ENCODE measurements at regions not wholly inside any gene's neighbourhood (a gene's known extent, or its start where the extent isn't known, plus 50 kb on each side); places are given as distances from the start of the nearest gene placed in this dataset.

DNA sequence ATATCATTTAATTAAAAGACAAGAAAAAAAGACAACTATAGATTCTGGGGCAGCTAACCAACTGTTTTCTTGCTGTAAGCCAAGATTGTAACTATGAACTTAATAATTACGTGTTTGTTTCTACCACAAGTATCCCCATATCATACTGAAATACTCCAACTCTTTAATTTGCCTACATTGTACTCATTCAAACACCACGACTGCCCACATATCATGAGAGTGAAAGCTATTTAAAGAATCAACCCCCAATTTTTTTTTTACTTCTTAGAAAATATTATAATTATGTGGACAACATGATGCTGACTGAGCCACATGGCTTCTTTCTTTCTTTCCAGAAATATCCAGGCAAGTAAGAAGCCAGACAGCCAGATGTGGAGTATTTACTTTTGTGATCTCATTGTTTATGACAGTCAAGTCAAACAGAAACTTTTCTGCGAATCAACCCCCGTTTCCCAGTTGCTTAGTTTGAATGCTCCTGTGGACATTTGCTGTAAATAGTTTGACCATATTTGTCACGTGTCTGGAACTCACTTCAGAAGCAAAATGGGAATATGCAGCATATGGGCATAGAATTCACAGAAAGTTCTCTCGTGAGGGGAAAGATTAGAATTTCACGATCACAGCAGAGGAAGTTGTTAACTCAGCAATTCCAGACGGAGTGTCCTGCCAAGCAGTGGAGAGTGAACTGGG lies 126.8 kb upstream of the PSMD7 start:
- no peak for DNase-seq

DNA sequence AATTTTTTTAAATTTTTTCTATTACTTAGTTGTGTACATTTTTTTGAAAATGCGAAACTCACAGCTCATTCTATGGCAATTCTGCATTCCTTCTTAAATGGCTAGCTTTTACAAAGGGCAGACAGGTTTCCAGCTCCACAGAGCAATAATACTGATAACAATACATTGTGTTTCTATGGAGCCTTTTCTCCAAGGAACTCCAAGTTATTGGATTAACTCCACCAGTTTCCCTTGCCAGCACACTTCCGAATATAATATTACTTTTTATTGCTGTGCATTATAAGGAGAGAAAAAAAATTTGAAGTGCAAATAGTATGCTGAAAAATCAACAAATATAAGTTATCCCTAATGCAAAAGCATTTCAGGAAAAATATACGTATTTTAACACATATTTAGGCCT lies 127.5 kb upstream of the PSMD7 start:
- no peak for DNase-seq

DNA sequence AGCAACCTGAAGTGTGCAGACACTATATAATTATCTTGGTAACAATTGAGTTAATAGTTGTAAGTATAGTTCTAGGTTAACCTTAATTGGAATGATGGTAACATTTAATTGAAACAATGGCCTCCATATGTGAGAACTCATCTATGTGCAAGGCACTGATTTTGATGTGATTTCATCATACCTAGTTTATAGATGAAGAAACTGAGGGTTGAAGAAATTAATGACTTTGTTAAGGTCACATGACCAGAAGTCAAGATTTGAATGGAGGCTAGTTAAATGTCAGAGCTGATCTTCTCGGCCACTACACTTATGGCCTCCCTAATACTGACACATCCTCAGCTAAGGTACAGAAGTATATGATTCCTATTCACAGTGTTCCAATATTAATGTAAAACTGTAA lies 128.2 kb upstream of the PSMD7 start:
- no peak for DNase-seq

DNA sequence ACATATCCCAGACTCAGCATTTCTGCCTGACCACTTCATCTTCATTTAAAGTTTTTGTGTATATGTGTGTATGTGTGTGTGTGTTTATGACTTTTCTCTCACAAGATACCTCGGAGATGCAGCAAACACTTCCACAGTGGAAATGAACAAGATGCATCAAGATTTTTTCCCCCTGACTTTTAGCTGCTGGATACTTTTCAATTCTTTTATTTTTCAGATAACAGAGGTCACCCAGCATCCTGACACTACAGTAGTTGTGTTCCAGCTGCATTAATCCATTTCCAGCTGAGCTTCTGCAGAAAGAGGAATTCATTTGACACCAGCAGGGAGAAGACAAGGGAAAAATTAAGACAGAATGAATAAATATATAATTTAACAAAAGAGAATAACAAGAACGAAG lies 130.2 kb upstream of the PSMD7 start:
- no peak for DNase-seq

DNA sequence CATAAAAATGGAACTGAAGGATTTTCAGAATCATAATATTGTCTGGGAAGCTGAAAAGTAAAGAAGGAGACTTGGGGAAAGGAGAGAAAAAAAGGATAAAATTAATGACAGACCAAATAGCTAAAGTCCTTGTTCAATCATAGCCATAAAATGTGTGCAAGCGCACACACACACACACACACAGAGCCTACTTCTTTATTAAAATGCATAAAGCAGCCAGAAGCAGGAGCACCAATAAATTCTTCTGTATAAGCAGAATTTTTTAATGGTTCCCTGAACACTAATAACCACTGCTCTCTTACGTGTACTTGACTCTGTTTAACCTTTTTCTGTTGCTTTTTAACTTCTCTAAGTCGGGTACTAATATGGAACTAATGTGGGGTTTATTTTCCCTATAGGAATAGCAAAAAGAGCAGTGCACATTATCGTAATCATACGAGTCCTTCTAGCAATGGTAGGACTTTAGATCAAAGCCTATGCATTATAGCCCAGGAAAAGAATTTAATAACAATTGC lies 131.0 kb upstream of the PSMD7 start:
- DNase-seq, result no peak

DNA sequence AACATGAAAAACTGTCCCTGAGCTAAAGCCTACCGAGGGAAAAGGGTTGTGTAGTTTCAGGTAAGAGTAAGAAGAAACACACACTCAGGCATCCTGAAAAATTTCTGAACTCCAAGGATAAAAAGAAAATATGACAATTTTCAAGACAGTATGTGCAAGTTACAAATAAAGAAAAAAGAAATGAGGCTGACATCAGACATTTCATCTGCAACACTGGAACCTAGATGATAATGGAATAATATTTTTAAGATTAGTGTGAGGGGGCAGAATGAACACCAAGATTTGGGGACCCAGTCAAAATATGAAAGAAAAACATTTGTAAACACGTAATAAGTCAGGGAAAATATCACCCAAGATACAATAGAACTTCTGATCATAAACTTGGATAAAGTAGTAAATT lies 135.9 kb upstream of the PSMD7 start:
- no peak for DNase-seq

DNA sequence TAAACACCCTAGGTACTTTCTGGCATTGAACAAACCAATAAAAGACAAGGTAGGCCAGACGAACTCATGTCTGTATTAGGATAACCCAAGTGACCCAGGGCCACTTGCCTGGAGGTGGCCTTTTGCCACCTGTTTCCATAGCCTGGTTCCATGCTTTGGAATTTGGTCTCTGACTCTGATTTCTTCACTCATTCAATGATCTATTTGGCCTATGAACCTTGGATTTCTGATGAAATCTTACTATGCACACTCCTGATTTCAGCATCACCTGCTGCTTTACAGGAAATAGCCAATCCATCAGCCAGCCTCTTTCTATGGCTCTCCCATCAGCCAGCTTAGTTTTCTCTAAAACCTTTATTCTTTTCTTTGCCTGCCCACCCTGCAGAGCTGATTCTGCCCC lies 142.8 kb upstream of the PSMD7 start:
- DNase-seq, result no peak

DNA sequence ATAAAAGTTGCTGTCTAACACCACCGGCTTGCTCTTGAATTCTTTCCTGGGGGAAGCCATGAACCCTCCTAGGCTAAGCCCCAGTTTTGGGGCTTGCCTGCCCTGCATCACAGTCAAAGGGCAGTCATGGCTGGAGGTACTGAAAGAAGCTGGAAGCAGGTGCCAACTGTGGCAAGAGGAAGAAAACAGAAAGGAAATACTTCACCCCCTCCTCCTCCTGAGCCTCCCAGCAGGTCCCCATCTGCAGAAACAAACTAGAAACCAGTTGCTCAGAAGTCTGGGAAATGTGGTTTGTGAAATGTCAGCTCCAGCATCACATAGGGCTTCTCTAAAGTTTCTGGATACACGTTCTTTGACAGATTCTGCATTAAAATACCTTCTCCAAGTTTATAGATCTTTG lies 150.0 kb upstream of the PSMD7 start:
- DNase-seq, result no peak

DNA sequence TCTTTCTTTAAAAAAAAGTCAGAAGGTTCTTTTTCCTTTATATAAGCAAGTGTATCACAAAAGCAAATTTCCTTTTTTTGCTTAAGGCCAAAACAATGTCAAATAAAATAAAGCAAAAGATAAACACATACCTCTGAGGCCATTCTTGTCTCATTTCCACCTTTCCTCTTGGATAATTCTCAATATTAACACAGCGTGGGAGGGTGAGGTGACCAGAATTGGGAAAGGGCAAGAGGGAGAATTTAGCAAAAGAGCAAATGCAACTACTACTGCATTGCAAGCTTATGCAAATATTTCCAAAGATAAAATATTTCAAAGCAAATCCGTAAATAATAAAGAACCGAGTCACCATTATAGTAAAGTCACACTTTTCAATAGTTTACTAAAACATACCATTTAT lies 153.4 kb upstream of the PSMD7 start:
- DNase-seq, result no peak

DNA sequence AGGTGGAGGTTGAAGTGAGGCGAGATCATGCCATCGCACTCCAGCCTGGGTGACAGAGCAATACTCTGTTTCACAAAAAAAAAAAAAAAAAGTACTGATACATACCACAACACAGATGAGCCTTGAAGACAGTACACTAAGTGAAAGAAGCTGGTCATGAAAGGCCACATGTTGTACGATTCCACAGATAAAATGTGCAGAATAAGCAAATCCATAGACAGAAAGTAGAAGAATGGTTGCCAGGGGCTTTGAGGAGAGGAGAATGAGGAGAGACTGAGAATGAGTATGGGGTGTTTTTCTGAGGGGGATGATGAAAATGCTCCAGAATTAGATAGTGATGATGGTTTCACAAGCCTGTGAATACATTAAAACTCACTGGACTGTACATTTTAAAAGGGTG lies 155.6 kb upstream of the PSMD7 start:
- DNase-seq, result no peak

DNA sequence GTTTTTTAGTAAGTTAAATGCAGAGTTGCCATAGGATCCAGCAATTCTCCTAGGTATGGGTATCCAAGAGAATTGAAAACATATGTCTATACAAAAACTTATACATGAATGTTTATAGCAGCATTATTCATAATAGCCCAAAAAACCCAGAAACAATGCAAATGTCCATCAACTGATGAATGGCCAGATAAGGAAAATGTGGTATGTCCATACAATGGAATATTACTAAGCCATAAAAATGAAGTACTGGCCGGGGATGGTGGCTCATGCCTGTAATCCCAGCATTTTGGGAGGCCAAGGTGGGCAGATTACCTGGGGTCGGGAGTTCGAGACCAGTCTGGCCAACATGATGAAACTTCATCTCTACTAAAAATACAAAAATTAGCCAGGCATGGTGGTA lies 156.1 kb upstream of the PSMD7 start:
- DNase-seq, result no peak

DNA sequence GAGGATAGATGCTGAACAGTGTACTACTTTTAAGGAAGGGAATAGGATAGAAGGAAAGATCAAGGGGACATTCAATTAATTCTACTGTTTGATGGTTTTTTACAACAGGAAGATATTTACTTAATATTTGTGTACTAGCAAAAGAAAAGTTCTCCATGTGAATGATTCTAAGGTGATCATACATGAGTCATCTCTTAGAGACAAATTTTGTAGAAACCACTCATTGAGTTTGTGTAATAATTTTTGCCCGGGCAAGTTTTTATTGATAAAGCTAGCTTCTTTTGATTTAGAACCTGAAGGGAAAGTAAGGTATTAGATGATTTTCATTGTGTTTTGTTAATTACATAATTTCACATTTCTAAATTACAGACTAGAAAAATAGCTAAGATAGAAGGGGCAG lies 172.8 kb upstream of the PSMD7 start:
- DNase-seq, result no peak

DNA sequence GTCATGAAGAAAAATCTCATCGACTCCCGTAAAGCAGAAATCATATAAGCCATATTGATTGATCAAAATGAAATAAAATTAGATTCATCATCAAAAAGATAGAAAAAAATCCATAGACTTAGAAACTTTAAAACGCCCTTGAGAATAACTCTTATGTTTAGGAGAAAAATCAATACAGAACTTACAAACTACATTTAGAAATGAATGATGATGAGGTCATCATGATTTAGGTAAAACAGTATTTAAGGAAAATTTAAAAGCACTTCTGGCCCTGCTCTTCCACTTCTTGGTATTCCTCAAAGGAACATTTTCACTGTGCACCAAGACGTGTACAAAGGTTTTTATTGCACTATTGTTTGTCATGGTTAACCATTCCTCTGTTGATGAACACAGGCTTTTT lies 173.4 kb upstream of the PSMD7 start:
- no peak for DNase-seq

DNA sequence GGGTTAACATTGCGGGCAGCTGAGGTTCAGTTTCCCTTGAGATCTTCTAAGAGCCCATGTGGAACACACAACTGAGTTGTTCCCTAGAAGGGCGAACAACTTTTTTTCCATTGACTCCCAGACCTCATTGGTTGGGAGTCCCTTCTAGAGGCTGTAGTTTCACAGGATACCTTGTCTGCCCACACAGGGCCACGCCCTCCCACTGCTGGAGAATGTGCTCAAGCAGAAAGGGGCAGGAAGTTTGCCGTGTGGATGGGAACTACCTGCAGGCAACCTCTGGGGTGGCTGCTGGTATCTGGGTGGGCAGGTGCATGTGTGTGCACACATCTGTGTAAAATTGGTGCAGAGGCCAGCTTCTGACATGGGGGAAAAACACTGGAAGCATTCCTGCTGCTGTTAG lies 178.8 kb upstream of the PSMD7 start:
- DNase-seq, result no peak

DNA sequence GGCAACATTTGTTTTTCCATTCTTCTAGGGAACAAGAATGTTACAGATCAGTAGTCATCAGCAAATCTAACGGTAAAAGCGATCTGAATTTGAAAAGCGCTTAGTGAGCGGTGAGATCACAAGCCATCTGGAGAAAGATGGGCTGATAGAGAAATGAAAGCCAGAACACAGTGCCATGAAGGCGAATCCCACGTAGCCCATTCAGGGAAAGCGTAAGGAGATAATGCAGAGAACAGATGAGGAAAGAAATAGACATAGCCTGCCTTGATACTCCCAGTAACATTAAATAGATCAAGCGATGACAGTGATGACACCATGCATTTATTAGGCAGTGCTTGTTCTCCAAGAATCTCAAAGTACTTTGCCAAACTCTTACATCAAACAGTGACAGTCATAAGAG lies 183.1 kb upstream of the PSMD7 start:
- no peak for DNase-seq

DNA sequence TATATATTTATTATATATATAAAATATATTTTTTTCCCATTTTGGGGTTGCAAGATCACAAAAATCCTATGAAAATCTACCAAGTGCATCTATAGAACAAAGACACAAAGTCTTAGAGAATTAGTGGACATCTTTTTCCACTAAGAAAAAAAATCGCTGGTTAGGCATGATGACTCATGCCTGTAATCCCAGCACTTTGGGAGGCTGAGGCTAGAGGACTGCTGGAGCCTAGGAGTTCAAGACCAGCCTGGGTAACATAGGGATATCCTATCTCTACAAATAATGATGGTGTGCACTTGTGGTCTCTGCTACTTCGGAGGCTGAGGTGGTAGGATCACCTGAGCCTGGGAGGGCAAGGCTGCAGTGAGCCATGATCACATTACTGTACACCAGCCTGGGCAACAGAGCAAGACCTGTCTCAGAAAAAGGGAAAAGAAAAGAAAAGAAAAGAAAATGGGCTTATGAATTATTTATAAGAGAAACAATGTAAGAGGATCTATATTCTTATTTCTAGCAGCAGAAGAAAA lies 185.1 kb upstream of the PSMD7 start:
- no peak for DNase-seq

DNA sequence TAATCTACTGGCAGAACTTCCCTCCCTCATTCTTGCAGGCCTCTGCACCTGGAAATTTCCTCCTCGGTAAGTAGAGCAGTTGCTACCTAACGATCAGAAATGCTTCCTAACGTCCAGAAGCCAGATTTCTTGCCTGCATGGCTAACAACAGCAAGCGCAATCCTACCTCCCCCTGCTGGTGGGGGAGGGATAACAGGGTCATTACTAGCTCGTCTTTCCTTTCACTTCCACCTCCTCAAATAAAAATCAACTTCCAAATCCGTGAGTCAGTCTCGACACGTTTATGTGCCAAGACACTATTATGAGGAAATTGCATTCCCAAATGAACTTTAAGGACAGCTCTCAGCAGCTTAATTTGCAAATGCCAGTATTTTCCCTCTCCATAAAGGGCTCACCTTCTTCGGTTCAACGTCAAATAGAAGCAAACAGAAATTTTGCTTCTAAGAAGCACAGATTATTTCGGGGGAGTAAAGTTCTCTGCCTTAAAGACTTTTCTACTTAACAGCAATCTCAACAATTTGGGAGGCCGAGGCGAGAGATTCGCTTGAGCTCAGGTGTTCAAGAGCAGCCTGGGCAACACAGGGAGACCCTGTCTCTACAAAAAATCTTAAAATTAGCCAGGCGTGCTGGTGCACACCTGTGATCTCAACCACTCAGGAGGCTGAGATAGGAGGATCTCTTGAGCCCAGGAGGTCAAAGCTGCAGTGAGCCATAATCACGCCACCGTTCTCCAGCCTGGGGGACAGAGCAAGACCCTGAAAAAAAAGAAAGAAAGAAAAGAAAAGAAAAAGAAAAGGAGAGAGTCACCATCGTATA lies 188.6 kb upstream of the PSMD7 start:
- no peak for DNase-seq

DNA sequence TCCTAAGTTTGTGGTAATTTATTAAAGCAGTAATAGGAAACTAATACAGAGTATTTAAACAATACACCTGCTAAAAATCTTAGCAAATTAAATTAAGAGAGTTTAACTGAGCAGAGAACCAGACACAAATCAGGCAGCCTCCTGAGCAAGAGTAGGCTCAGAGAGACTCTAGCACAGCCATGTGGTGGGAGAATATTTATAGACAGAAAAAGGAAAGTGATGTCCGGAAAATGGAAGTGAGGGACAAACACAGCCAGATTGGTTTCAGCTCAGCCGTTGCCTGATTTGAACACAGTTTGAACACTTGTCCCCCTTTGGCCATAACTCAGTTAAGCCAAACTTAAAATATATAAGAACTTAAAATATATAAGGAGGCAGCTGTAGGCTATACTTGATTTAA lies 192.6 kb upstream of the PSMD7 start:
- no peak for DNase-seq

DNA sequence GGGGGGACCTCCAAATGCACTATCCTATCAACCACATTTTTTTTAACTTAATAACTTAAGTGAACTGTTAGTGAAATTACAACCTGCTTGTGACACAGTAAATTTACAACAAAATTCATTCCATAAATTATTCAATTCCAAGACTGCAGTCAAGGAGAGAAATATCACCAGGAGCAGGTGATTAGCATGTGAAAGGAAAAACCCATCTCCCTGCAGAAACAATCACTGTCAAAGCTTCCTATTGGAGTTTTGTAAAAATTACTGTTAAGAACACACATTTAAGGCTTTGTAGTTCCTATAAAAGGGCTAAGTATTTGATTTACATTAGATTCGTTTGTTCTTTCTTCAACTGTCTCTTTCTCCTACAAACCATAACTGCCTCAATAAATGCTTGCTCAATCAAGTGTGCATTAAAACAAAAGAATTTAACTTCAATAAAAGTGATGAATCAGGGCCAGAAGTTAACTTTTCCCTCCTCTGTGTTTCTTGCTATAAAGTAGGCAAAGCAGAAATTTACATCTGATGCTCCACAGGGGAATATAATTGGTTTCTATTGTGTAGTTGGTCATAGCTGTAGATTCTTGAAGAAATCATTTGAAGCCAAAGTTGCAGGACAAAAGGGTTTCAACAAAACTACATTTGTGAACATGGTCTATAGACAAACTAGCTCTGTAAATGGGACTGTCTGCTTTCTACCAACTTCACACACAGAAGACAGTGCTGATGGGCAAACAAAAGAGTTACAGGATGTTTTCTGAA lies 195.1 kb upstream of the PSMD7 start:
- no peak for DNase-seq

DNA sequence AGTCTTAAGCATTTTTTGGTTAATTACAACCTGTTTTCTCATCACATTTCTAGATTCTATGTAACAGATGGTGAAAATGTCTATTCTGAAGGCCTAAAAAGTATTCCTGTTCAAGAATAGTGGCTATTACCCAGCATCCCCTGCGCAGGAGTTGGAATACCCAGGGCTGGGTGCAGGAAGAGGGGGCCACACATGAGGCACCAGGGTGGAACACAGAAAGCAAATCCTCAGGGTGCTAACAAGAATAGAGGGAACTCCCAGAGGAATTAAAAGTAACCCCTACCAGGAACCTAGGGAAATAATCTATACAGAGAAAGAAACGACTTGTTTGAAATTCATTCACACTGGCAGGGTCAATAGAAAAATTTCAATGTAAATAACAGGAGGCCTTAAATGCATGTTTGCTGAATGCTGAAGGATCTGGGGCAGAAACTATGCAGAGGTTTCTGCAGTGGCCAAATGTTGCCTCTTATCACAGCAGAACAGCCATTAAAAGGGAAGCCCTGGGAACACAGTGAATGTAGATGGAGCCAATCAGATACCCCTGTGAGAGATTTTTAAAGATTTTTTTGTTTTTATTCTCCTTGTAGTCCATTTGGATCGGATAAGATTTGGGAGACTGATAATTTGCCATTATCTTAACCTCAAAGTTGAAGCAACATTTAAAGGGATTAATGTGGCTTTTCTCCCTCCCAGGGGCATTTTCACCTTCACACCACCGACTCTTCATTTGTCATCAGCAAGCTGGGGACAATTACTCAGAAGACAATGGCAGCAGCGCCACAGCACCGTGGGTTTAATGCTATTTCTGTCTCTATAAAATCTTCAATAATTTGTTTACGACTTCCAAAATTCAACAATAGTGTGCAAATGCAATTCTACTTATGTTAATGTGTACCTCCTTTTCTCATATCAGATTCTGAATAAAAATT lies 196.0 kb upstream of the PSMD7 start:
- no peak for DNase-seq

DNA sequence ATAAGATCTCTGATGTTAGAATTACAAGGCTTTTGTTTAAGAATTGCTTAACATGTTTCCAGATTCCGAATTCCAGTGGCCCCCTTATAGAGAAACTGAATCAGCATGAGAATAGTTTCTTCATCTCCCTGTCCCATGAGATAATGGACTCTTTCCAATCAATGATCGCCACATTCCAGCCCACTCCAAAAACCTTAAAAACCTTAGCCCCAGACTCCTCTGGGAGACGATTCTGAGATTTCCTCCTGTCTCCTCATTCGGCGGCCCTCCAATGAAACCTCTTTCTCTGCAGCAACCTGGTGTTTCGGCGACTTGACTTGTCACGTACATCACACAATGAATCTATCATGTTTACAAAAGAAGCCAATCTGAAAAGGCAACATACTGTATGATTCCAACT lies 197.1 kb upstream of the PSMD7 start:
- no peak for DNase-seq

DNA sequence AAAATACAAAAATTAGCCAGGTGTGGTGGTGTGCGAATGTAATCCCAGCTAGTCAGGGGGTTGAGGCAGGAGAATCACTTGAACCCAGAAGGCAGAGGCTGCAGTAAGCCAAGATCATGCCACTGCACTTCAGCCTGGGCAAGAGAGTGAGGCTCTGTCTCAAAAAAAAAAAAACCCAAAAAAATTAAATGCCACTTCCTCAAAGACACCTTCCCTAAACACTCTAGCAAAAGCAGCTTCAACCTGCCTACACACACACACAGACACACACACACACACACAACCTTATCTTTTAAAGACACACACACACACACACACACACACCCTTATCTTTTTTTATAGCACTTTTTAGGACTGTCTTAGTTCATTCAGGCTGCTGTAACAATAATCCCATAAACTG lies 201.7 kb upstream of the PSMD7 start:
- no peak for DNase-seq
